HG02973 (cell line): ENCODE measurements at regions not wholly inside any gene's neighbourhood (a gene's known extent, or its start where the extent isn't known, plus 50 kb on each side); places are given as distances from the start of the nearest gene placed in this dataset.
"Not testable (repeated sequence)": the region's sequence is repeated elsewhere in the genome, so short reads cannot be mapped to it uniquely, and the experiment has no call there.

Experiments
- ATAC-seq: cut with Tn5 transposase; IDR thresholded peaks from one replicate; pipeline ENCODE4 v1.9.1; 2021; ENCODE audit warnings: moderate library complexity; ENCODE audit not compliant: unreplicated experiment

DNA sequence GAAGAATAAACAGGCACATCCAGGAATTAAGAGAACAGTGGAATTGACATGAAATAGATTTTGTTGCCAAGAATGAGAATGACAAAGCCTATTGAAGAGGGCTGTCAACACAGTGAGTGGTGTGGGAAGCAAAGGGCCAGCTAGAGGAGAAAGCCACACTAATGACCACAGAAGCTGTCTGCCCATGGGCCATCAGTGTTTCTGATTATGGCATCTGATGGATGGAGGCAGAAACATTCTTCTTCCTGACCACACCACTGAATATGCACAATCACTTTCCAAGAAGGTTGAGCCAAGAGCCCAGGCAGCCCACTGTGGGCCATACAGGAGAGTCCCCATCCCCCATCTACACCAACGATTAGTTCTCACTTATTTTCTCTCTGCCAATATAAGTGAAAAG, 146.0 kb upstream of the SH3BP4 start:
- ATAC-seq, result no peak

- no peak for ATAC-seq
Measured at GRCh38 chr2:234804704-234805103, 147.1 kb upstream of the SH3BP4 start.

GRCh38 chr2:234802845-234803171, 149.0 kb upstream of the SH3BP4 start:
- ATAC-seq, result no peak

DNA sequence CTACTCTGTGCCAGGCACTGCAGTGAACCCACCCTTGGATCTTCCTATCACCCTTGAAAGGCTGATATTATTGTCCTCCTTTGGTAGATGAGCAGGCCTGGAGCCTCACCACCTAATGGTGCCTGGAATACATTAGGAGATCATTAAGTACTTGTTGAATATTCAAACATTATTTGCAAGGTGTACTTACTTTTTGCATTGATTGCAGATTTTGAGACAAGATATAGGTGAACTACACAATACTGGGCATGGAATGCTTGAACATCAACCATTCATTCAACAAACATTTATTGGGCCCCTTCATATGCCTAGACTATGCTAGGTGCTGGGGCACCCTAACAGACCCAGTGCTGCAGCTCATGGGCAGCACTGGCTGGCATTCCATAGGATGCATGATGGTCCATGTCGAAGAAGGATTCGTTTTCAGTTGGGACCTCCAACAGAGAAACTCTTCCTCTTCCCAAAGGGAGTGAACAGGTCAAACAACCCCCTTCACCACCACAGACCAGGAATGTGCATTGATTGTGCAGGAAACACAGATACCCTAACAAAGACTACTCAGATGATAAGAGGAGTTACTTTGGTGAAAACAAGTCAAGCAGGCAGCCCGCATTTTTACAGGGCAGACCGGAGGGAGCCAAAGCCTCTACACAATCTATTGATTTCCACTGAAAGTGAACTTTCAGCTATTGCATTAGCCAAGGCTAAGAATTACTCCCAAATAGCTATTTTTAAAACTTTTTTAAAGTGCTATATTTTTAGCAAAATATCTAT, 149.6 kb upstream of the SH3BP4 start:
- ATAC-seq, result no peak

DNA sequence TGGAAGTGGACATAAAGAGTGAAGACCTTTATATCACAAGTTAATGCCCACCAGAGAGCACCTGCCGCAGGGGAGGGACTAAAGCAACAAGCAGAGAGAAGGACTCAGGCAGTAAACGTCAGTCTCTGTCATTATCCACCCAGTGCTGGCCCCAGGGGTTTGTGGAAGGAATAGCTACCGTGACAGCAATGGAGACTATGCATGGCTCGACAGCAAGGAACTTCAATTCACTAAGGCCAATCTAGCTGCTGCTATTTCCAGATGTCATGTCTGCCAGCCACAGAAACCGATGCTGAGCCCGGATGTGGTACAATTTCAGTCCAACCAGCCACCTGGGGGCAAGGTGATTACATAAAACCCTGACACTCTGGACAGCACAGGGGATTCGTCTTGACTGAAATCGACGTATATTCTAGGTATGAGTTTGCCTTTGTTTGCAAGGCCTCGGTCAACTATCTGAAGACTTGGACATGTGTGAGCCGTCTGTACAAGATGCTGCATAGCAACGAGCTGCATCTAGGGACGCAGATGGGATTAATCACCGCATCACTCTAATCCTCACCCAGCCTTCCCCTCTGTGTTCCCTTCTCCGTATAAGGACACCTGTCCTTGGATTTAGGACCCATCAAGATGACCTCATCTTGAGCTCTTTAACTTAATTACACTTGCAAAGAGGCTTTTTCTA, 154.1 kb upstream of the SH3BP4 start:
- no peak for ATAC-seq

- ATAC-seq, result no peak
Measured at GRCh38 chr2:234796045-234796591, 155.7 kb upstream of the SH3BP4 start.

GRCh38 chr2:234795272-234795920, 156.4 kb upstream of the SH3BP4 start:
- ATAC-seq, result no peak

GRCh38 chr2:234794866-234795265, 157.0 kb upstream of the SH3BP4 start:
- ATAC-seq, result no peak

- ATAC-seq, result no peak
Measured at GRCh38 chr2:234793212-234793785, 158.5 kb upstream of the SH3BP4 start.

- no peak for ATAC-seq
Measured at GRCh38 chr2:234792621-234793022, 159.2 kb upstream of the SH3BP4 start.

DNA sequence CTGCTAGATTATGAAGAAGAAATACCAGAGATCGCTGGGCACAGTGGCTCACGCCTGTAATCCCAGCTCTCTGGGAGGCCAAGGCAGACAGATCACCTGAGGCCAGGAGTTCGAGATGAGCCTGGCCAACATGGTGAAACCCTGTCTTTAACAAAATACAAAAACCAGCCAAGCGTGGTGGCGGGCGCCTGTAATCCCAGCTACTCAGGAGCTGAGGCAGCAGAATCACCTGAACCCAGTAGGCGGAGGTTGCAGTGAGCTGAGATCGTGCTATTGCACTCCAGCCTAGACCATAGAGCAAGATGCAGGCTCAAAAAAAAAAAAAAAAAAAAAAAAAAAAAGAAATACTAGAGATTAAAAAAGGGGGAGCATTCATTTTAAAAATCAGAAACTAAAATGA, 159.7 kb upstream of the SH3BP4 start:
- not testable (repeated sequence) for ATAC-seq

DNA sequence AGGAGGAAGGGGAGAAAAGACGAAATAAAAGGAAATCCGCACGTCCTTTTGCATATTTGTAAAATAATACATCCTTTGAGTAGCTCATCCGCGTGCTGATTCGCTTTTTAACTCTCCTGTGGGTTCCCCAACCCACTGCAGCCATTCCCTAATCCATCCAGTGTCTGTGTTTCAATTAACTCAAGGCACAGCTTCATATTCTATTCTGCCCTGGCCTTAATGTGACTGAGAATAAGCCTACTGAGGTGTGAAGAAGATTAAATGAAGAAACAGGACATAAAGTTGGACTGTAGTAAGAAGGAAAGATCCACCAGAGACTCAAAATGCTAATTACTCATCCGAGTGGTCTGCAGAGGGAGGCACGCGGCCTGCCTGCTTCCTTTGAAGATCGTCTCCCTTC, 161.4 kb upstream of the SH3BP4 start:
- no peak for ATAC-seq

DNA sequence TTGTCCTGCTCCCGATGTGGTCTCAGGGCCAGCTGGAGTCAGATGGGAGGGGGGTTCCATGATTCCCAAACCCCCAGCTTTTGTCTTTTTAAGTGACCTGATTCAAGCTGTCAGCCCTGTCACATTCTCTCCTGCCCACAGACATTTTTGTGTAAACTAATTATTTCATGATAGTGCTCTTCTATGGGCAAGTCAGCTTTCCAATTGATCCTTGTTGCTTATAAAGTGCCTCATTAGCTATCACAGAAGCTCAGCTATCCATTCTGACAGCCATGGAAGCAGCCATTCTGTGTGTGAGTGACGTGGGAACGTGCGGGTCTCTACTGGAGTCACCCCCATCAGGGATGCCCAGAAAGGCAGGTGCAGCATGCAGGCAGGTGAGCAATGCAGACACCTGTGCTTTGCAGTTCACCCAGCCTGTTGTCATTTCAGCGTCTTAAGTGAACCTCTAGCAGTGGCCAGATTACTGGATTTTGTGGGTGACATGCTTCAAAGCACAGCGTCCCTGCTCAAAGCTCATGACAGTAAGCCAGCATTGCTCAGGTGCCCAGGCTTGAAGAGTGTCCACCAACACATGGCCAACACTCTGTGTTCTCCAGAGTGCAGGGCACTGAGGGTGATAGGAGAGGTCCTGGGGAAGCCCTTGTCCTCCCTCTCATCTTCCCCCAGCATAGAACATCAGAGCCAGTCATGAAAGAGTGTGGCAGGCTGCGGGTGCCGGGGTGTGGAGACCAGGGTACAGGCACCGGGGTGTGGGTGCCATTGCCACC, 162.1 kb upstream of the SH3BP4 start:
- no peak for ATAC-seq

DNA sequence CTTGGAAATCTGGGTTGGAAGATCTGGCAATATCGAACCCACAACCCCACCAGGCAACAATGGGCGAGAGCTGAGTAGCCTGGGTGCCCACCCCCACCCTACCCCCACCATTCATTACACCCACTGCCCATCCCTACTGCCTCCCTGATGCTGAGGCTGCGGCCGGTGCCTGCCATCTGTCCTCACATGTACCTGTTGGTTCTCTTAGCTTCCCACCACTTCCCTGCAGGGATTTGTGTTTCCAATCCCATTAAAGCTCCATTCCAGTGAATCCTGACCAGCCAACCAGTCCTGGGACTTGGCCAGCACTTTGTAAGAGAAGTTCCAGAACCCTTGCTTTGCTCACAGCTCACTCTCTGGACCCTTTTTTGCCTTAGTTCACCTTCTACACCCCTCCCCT, 163.0 kb upstream of the SH3BP4 start:
- ATAC-seq, result no peak

DNA sequence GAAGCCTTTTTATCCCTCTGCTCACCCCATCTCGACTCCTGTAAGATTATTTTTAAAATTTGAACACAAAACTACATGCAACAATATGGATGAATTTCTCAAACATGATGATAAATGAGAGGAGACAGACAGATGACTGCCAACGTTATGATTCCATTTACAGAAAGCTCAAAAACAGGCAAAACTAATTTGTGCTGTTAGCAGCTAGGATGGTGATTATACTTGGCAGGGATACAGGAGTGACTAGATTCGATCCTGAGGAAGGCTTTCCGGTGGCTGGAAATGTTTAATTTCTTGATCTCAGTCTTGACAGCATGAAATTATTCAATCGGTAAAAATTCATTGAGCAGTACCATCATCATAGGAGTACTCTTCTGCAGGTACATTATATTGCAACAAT, 163.4 kb upstream of the SH3BP4 start:
- no peak for ATAC-seq

DNA sequence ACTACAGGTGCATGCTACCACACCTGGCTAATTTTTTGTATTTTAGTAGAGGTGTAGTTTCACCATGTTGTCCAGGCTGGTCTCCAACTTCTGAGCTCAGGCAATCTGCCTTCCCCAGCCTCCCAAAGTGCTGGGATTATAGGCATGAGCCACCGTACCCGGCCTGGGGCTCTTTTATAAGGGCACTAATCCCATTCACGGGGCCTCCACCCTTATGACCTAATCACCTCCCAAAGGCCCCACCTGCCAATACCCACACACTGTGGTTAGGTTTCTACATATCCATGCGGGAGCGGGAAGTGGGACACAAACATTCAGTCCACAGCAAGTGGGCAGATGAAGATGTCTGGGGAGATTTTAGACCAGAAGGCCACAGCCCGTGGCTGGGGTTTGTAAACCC, 164.7 kb upstream of the SH3BP4 start:
- ATAC-seq, result no peak

- no peak for ATAC-seq
Measured at GRCh38 chr2:234773764-234774409, 177.9 kb upstream of the SH3BP4 start.

- no peak for ATAC-seq
Measured at GRCh38 chr2:234773129-234773528, 178.7 kb upstream of the SH3BP4 start.

DNA sequence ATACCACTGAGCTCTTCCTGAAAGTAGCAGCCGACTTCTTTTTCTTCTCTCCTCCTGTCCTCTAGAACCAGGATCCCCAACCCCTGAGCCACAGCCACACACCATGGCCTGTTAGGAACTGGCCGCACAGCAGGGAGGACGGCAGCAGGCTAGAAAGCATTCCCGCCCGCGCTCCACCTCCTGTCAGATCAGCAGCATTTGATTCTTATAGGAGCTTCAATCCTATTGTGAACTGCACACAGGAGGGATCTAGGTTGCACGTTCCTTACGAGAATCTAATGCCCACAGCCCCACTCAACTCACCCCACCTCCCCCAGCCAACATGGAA, 179.1 kb upstream of the SH3BP4 start:
- no peak for ATAC-seq

DNA sequence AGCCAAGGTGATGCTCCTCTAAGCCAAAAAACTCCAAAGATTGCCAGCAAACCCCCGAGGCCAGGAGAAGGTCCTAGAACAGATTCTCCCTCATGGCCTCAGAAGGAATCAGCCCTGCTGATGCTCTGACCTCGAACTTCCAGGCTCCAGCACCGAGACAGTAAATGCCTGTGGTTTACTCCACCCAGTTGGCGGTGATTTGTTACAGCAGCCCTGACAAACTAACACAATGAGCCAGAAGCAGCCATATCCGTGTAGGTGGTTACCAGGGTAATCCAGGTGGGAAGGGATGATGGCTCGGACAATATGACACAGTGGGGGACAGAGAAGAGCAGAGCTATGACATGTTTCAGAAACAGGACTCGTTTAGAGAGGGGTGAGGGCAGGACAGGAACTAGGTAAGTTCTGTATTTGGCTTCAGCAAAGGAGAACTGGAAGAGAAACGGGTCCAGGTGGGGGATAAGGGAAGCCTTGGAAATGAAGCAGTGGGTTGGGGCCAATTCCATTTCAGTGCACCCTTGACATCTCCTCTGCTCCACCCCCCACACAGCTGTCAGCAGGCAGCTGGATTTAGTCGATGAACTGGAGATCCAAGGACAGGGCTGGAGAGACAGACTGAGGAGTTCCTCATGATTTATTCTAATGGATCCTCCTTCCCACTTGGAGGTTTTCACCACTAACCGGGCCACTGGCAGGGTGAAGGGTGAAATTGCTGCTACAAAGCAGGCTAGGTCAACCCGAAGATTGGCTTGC, 179.7 kb upstream of the SH3BP4 start:
- ATAC-seq, result no peak
